ENCODE measurements at regions not wholly inside any gene's neighbourhood (a gene's known extent, or its start where the extent isn't known, plus 50 kb on each side); places are given as distances from the start of the nearest gene placed in this dataset.

- DNase-seq (ENCODE audit: extremely low read depth, low read depth): no peak
- no peak for TF ChIP-seq CTCF (IDR thresholded peaks at IDR 0.05; ENCODE audit: low read depth, low read length)
These were observed 246.7 kb upstream of the AZI2 start for GRCh38 chr3:28595372-28595771.

GRCh38 chr3:28597452-28597851, 248.8 kb upstream of the AZI2 start:
- TF ChIP-seq CTCF (IDR thresholded peaks at IDR 0.05; ENCODE audit: low read depth, low read length): no peak
- DNase-seq (ENCODE audit: extremely low read depth, low read depth): no peak

- no peak for TF ChIP-seq CTCF (IDR thresholded peaks at IDR 0.05; ENCODE audit: low read depth, low read length)
- DNase-seq (ENCODE audit: extremely low read depth, low read depth): no peak
These were observed 249.5 kb upstream of the AZI2 start for GRCh38 chr3:28598165-28598564.

DNA sequence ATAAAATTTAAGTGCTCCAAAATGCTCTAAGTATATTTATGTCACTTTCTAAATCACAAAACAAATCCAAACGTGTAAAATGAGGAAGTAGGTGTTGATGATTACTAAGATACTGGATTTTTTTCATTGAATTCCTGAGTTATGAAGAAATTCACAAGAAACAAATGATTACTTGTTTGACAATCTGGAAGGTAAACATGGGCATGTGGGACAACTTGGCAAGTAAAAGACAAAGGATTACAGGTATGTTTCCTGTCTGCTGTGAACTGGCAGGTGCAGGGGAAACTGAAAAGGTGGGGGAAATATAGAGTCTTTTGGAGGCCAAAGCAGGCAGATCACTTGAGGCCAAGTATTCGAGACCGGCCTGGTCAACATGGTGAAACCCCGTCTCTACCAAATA, 252.7 kb upstream of the AZI2 start:
- no peak for DNase-seq (ENCODE audit: extremely low read depth, low read depth)
- TF ChIP-seq CTCF (IDR thresholded peaks at IDR 0.05; ENCODE audit: low read depth, low read length): no peak

DNA sequence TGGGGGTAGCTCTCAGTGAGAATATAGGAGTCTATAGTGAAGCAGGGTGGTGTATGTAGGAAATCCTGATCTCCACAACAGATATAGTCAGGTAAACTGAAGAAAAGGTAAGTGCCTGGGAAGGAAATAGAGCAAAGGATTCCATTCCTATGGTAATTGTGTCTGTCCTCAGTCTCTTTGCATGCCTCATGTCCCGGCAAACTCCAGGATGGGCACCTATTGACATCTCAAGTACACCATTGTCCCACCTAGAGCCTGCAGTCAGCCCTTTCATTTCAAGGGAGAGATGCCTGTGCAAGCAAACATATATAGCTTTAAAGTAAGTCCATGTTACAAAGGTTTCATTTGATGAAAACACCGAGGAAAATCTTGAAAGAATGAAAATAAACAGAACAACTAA, 257.7 kb upstream of the AZI2 start:
- no peak for DNase-seq (ENCODE audit: extremely low read depth, low read depth)
- no peak for TF ChIP-seq CTCF (IDR thresholded peaks at IDR 0.05; ENCODE audit: low read depth, low read length)

DNA sequence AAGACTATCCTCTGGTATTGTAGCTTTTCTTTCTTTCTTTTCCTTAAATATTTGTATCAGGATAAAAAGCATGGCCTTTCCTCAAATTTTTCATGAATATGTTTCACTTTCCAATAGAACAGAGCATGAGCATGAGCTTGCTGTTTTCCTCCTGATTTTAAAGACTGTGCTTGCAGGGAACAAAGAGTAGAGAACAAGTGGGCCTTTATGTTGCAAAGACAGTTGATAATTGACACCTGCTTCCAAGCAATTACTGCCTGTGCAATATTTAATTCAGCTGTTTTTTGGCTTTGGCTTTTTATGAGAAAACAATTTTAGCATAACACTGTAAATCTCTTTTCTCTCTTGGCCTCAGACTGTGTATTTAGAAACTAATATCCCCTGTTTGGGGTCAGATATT, 263.6 kb upstream of the AZI2 start:
- no peak for TF ChIP-seq CTCF (IDR thresholded peaks at IDR 0.05; ENCODE audit: low read depth, low read length)
- DNase-seq (ENCODE audit: extremely low read depth, low read depth): no peak

DNA sequence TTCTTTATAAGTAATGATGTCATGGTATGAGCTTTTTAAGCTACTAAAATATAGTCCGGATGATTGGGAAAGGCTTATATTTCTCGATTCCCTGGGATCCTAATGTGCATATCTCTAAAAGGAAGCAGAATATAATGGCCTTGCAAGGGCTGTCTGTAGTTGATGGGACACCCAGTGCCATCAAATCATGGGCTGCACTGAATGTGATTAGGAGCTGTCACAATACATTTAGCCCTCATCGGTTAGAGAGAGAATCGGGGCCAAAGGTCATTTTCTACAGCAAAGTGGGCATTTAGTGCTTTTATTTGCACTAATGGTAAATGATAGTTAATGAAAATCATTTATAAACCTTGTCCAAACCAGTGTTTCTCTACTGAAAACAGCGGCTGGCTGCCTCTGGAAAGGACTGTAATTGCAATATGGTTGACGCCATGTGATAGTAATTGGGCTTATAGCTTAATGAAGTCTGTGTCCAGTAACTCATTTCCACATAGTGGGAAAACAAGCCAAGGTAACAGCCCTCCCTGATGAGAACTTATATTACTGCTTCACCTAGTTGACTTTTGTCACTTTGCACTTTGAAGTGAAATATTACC, 265.0 kb upstream of the AZI2 start:
- no peak for TF ChIP-seq CTCF (IDR thresholded peaks at IDR 0.05; ENCODE audit: low read depth, low read length)
- no peak for DNase-seq (ENCODE audit: extremely low read depth, low read depth)

Data from AG09319 (cell line).